SK-N-SH (cell line): ENCODE measurements at regions not wholly inside any gene's neighbourhood (a gene's known extent, or its start where the extent isn't known, plus 50 kb on each side); places are given as distances from the start of the nearest gene placed in this dataset.

Experiments
- CHD2 ChIP-seq: fragments of 150-350 bp; IDR thresholded peaks from 2 replicates; pipeline ENCODE4 v1.6.1; 2018; ENCODE audit warnings: low read length; ENCODE audit not compliant: partially characterized antibody
- CTCF ChIP-seq: fragments of 200-600 bp; sonication (generic); IDR thresholded peaks from 2 replicates; pipeline ENCODE4 v1.6.1; 2017; ENCODE audit warnings: antibody characterized with exemption, mild to moderate bottlenecking, moderate library complexity
- EP300 ChIP-seq, 2 experiments: IDR thresholded peaks; 2 replicates each; pipeline versions ENCODE4 v1.4.0 to v1.6.1; 2012; ENCODE audit warnings: borderline replicate concordance in 1 of 2, low read depth in 1 of 2, low read length in 1 of 2
- GABPA ChIP-seq: IDR thresholded peaks from 2 replicates; pipeline ENCODE4 v1.4.0; 2012; ENCODE audit warnings: low read depth, mild to moderate bottlenecking
- JUND ChIP-seq: IDR thresholded peaks from 2 replicates; pipeline ENCODE4 v1.4.0; 2012
- POLR2AphosphoS5 ChIP-seq: IDR thresholded peaks from 2 replicates; pipeline ENCODE4 v1.6.1; 2012; ENCODE audit warnings: low read depth, low read length
- RAD21 ChIP-seq: IDR thresholded peaks from 2 replicates; pipeline ENCODE4 v1.6.1; 2012; ENCODE audit warnings: mild to moderate bottlenecking, low read length
- REST ChIP-seq: IDR thresholded peaks from 2 replicates; pipeline ENCODE4 v1.6.1; 2012; ENCODE audit warnings: mild to moderate bottlenecking, low read depth, low read length, moderate library complexity
- SMC3 ChIP-seq: IDR thresholded peaks from 2 replicates; pipeline ENCODE4 v1.6.1; 2012; ENCODE audit warnings: low read depth, low read length, improper control_type of control experiment
- TAF1 ChIP-seq: IDR thresholded peaks from 2 replicates; pipeline ENCODE4 v1.6.1; 2012; ENCODE audit warnings: low read depth, mild to moderate bottlenecking, low read length, moderate library complexity, borderline replicate concordance

DNA sequence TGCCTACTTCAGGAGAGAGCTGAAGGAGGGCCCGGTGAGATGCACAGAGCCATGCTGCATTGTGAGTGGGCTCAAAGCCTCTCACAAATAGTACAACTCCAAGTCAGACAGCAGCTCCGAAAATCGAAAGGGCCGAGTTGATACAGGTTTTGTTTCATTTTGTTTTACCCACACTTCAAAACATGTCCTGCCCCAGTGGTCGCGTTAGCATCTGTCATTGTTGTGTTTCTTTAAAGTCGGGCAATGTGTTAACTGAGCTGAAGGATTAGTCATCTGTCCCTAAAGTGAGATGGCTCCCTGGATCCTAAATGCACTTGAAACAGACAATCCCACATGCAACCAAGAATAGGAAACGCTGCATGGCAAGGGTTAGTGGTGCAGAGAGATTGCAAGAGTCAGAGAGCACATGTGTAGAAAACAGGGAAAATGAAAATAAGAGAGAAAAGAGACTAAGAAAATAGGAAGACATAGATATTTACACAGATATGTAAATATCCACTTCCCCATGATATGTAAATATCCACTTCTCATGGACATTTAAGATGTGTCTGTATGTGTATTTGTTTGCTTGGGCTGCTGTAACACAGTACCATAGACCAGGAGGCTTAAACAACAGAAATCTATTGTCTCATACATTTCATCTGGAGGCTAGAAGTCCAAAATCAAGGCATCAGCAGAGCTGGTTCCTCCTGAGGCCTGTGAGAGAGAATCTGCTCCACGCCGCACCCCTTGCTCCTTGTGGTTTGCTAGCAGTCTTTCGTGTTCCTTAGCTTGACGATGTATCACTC, 131.4 kb upstream of the RAB4A start:
- TF ChIP-seq CHD2, result no peak
- TF ChIP-seq CTCF, result no peak
- TF ChIP-seq EP300 (IDR thresholded peaks at IDR 0.05; ENCODE audit: borderline replicate concordance in 1 of 2, low read depth in 1 of 2, low read length in 1 of 2), result no peak
- no peak for TF ChIP-seq RAD21
- TF ChIP-seq JUND, result no peak
- no peak for TF ChIP-seq GABPA
- no peak for TF ChIP-seq TAF1
- TF ChIP-seq POLR2AphosphoS5, result no peak
- TF ChIP-seq REST, result no peak
- TF ChIP-seq SMC3, result no peak
